GM12865 (cell line): ENCODE measurements at regions not wholly inside any gene's neighbourhood (a gene's known extent, or its start where the extent isn't known, plus 50 kb on each side); places are given as distances from the start of the nearest gene placed in this dataset.

ENCODE experiments used
- DNase-seq: peaks from one replicate; pipeline ENCODE4 v3.0.0; 2010; ENCODE audit warnings: low read depth
- H3K4me3 ChIP-seq: 2 replicates; pipeline ENCODE4 v1.5.1; 2011; ENCODE audit warnings: mild to moderate bottlenecking, low read depth, low read length, control low read depth
- TF ChIP-seq, protein P1 (sequence below): IDR thresholded peaks from 2 replicates; pipeline ENCODE4 v1.5.1; 2011; ENCODE audit warnings: low read length, control low read depth, low read depth, inconsistent platforms; ENCODE audit not compliant: insufficient read depth; ENCODE audit errors: missing control alignments

DNA sequence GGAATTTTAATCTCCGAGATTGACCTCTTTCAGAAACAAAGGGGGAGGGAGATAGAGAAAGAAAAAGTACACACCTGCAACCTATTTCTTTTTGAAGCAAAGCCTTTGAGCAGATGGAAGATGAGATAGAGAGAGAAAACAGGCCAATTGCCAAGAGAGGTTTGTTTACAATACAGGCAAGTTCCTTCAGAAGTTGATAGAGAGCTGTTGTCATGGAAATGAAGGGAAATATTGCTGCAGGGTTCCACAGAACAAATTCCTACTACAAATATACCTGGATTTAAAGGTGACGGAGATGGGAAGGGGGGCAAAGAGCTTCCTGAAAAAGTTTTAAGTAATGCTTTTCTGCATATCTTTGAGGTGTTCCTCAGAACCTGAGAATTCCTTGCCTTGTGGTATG is 388.4 kb downstream of the NDFIP2 start:
- DNase-seq, result no peak
- TF ChIP-seq, protein P1, sequence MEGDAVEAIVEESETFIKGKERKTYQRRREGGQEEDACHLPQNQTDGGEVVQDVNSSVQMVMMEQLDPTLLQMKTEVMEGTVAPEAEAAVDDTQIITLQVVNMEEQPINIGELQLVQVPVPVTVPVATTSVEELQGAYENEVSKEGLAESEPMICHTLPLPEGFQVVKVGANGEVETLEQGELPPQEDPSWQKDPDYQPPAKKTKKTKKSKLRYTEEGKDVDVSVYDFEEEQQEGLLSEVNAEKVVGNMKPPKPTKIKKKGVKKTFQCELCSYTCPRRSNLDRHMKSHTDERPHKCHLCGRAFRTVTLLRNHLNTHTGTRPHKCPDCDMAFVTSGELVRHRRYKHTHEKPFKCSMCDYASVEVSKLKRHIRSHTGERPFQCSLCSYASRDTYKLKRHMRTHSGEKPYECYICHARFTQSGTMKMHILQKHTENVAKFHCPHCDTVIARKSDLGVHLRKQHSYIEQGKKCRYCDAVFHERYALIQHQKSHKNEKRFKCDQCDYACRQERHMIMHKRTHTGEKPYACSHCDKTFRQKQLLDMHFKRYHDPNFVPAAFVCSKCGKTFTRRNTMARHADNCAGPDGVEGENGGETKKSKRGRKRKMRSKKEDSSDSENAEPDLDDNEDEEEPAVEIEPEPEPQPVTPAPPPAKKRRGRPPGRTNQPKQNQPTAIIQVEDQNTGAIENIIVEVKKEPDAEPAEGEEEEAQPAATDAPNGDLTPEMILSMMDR, result no peak
- no peak overlapping the region for H3K4me3 ChIP-seq

- no peak overlapping the region for H3K4me3 ChIP-seq
Observed at GRCh38 chr13:79867254-79867653, 386.3 kb downstream of the NDFIP2 start.

DNA sequence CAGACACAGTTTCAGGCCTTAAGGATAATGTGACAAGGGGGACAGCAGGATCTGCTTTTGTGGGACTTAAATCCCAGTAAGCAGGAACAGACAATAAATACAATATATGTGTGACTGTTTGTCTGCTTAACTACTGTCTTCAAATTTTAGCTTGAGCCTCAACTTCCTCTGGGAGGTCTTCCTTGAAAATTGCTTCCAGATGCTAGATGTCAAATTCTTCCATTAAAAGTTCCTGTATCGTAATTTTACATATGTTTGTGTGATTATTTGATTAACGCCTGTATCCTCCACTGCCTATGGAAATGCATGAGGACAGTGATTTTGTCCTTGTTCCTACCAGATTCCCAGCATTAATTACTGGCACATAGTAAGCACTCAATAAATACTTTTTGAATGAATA is 385.5 kb downstream of the NDFIP2 start:
- no peak overlapping the region for H3K4me3 ChIP-seq
- DNase-seq, result no peak
- TF ChIP-seq, protein P1, result no peak

More at GRCh38 chr13:79867254-79867653, 386.3 kb downstream of the NDFIP2 start:
- TF ChIP-seq, protein P1, result no peak
- no peak for DNase-seq

DNA sequence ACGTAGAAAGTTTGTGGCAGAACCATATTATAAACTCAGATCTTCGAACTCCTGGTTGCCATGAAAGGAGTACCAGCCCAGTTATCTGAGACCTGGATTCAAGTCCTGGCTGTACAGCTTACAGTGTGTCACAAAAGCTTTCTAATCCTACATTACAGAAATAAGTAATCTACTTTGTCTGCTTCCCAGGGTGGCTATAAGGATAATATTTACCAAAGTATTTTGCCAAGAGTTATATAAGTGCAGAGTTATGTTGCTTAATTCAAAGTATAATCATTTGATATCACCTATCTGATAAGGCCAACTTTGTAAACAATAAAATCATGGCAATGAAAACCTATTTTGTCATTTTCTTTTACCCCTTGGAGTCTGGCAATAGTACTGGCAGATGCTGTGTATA is 381.6 kb downstream of the NDFIP2 start:
- no peak overlapping the region for H3K4me3 ChIP-seq
- no peak for DNase-seq
- TF ChIP-seq, protein P1, result no peak

DNA sequence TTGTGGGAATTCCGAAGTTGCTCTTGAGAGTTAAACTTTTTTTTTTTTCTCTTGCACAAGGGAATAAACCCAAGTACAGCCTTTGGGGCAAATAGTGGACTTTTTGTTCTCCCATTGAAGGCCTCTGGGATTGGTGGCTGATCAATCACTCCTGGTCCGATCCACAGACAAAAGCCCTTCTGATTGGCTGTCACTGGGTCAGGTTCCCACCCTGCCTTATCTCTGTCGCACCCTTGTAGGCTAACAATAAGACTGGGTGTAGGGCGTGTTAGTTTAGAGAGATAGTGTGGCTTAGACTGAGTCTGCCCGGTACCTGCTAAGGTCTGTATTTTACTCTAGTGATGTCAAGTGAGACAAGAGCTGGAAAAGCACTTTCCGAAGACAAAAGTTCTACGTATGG is 380.8 kb downstream of the NDFIP2 start:
- no peak overlapping the region for H3K4me3 ChIP-seq
- DNase-seq, result no peak
- TF ChIP-seq, protein P1, result no peak

DNA sequence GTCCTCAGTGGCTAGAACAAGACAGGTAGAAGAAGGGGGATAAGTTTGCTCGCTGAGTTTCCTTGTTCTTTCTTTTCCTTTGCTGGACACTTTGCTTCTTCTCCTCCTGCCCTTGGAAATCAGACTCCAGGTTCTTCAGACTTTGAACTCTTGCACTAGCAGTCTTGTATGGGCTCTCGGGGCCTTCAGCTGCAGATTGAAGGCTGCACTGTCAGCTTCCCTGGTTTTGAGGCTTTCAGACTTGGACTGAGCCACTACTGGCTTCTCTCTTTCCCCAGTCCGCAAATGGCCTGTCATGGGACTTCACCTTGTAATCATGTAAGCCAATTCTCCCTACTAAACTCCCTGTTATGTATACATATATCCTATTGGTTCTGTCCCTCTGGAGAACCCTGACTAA is 379.8 kb downstream of the NDFIP2 start:
- H3K4me3 ChIP-seq, result no peak overlapping the region
- TF ChIP-seq, protein P1, result no peak
- DNase-seq, result no peak

DNA sequence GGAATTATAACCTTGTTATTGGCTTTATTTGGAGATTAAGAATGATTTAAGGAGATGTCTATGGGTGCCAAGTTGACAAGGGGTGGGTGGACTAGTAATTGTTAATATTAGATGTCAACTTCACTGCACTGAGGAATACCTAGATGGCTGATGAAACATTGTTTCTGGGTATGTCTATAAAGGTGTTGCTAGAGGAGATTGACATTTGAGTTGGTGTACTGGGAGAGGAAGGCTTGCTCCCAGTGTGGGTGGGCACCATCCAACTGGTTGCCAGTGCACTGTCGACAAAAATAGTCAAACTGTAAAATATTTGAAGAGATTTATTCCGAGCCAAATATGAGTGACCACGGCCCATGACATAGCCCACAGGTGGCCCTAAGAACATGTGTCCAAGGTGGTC is 378.8 kb downstream of the NDFIP2 start:
- H3K4me3 ChIP-seq, result no peak overlapping the region
- TF ChIP-seq, protein P1, result no peak
- no peak for DNase-seq
